Endothelial cell of umbilical vein (primary cell): ENCODE measurements at regions not wholly inside any gene's neighbourhood (a gene's known extent, or its start where the extent isn't known, plus 50 kb on each side); places are given as distances from the start of the nearest gene placed in this dataset.

Source experiments
- BruUV-seq: library from RNA; stranded (reverse); fragments of 400-500 nt; replicated peaks from 2 replicates; lab custom pipeline; 2021; lab: Mats Ljungman, UMichigan
- CTCF ChIA-PET: fragments of 300-600, 350-600 bp; sonication (Branson Sonifier 250); formaldehyde crosslinking; loops from one replicate; lab custom pipeline; 2021; ENCODE audit warnings: antibody characterized with exemption, inconsistent platforms; lab: Charles Lee
- POLR2A ChIA-PET: fragments of 300-600, 350-600 bp; sonication (Branson Sonifier 250); formaldehyde crosslinking; loops from one replicate; lab custom pipeline; 2021; ENCODE audit warnings: antibody characterized with exemption, inconsistent platforms; lab: Charles Lee
- DNase-seq: peaks from one replicate; pipeline ENCODE4 v3.0.0-alpha.2; 2011; ENCODE audit warnings: low read depth, low spot score
- FAIRE-seq: peaks from 2 replicates; lab custom pipeline; 2011; peaks lifted over from hg19 to GRCh38; lab: Jason Lieb, UNC
- H2AFZ ChIP-seq: 2 replicates; pipeline ENCODE4 v1.6.0; 2012; ENCODE audit warnings: low read depth, low read length, control low read depth, inconsistent platforms
- H3K27ac ChIP-seq: 2 replicates; pipeline ENCODE4 v1.5.1; 2011; ENCODE audit warnings: low read depth, mild to moderate bottlenecking, control low read depth, low read length, moderate library complexity; ENCODE audit not compliant: insufficient read depth
- H3K27me3 ChIP-seq, 2 experiments: 2 replicates each; pipeline versions ENCODE4 v1.6.0 to v1.6.1; 2011; ENCODE audit warnings: low read length in 2 of 2, mixed read lengths in 1 of 2; ENCODE audit not compliant: control insufficient read depth in 2 of 2, insufficient read depth in 2 of 2
- H3K36me3 ChIP-seq, 2 experiments: 2 replicates in 1 of 2; 3 replicates in 1 of 2; pipeline ENCODE4 v1.5.1; 2011; ENCODE audit warnings: low read length in 2 of 2, mild to moderate bottlenecking in 1 of 2, moderate library complexity in 1 of 2; ENCODE audit not compliant: control insufficient read depth in 2 of 2, insufficient read depth in 2 of 2; ENCODE audit errors: extremely low read depth in 1 of 2
- H3K4me1 ChIP-seq: 3 replicates; pipeline ENCODE4 v1.5.1; 2011; ENCODE audit warnings: mild to moderate bottlenecking, low read length; ENCODE audit not compliant: control insufficient read depth, insufficient read depth; ENCODE audit errors: extremely low read depth
- H3K4me2 ChIP-seq: 2 replicates; pipeline ENCODE4 v1.6.1; 2011; ENCODE audit warnings: low read length, control low read depth, mixed read lengths; ENCODE audit not compliant: insufficient read depth
- H3K4me3 ChIP-seq, 3 experiments: fragments of 200-600 bp in 1 of 3; sonication (generic), shearing (Covaris generic) in 1 of 3; replicated peaks in 1 of 3; 2 replicates each; pipeline ENCODE4 v1.5.1; 2011 to 2016; ENCODE audit warnings: control low read depth in 3 of 3, low read length in 3 of 3, mild to moderate bottlenecking in 2 of 3, inconsistent platforms in 1 of 3, low read depth in 1 of 3, moderate library complexity in 1 of 3; ENCODE audit not compliant: insufficient read depth in 1 of 3
- H3K79me2 ChIP-seq: 2 replicates; pipeline ENCODE4 v1.6.0; 2012; ENCODE audit warnings: low read length, inconsistent platforms; ENCODE audit not compliant: control insufficient read depth, insufficient read depth
- H3K9ac ChIP-seq: replicated peaks from 2 replicates; pipeline ENCODE3; 2011; ENCODE audit warnings: low read length, control low read depth; ENCODE audit not compliant: insufficient read depth; ENCODE audit errors: extremely low read depth
- H3K9me1 ChIP-seq: replicated peaks from 3 replicates; pipeline ENCODE4 v1.6.0; 2011; ENCODE audit warnings: mild to moderate bottlenecking, low read length; ENCODE audit not compliant: control insufficient read depth, insufficient read depth; ENCODE audit errors: extremely low read depth
- H3K9me3 ChIP-seq: replicated peaks from 2 replicates; pipeline ENCODE4 v1.5.1; 2012; ENCODE audit warnings: low read length, inconsistent platforms; ENCODE audit not compliant: control insufficient read depth, insufficient read depth
- H4K20me1 ChIP-seq: replicated peaks from 2 replicates; pipeline ENCODE3; 2011; ENCODE audit warnings: mild to moderate bottlenecking, low read length; ENCODE audit not compliant: control insufficient read depth, insufficient read depth; ENCODE audit errors: extremely low read depth
- EZH2 ChIP-seq: IDR thresholded peaks from 2 replicates; pipeline ENCODE4 v1.6.1; 2012; ENCODE audit warnings: borderline replicate concordance, low read depth, mild to moderate bottlenecking, moderate library complexity, low read length, inconsistent platforms; ENCODE audit not compliant: severe bottlenecking
- FOS ChIP-seq: IDR thresholded peaks from 2 replicates; pipeline ENCODE4 v1.6.1; 2011; ENCODE audit warnings: mild to moderate bottlenecking, low read length, moderate library complexity, borderline replicate concordance; ENCODE audit not compliant: insufficient read depth
- GATA2 ChIP-seq: IDR thresholded peaks from 2 replicates; pipeline ENCODE4 v1.7.0; 2011; ENCODE audit warnings: low read depth, mild to moderate bottlenecking, moderate library complexity, mixed read lengths, low read length; ENCODE audit not compliant: insufficient read length, insufficient read depth
- JUN ChIP-seq: IDR thresholded peaks from 2 replicates; pipeline ENCODE4 v1.6.1; 2011; ENCODE audit warnings: borderline replicate concordance, low read depth; ENCODE audit not compliant: insufficient read length, insufficient read depth
- MYC ChIP-seq: IDR thresholded peaks from one replicate; pipeline ENCODE4 v1.6.1; 2011; ENCODE audit warnings: mild to moderate bottlenecking, low read depth, low read length
- POLR2A ChIP-seq: IDR thresholded peaks from 2 replicates; pipeline ENCODE4 v1.6.1; 2012; ENCODE audit warnings: low read depth, mild to moderate bottlenecking, control low read depth, low read length
- POLR2AphosphoS5 ChIP-seq: IDR thresholded peaks from 2 replicates; pipeline ENCODE4 v1.6.1; 2012; ENCODE audit warnings: low read depth, mild to moderate bottlenecking, control low read depth, low read length, moderate library complexity; ENCODE audit not compliant: insufficient read depth
- dilution Hi-C: fragments of 300-500 bp; cut with MboI; formaldehyde crosslinking; loops from one replicate; pipeline ENCODE4 v1.15.0; 2019; ENCODE audit warnings: low sequenced_read_pairs; ENCODE audit not compliant: extremely low pct_ligation_motif_present
- intact Hi-C: fragments of 100-400 bp; cut with micrococcal nuclease; formaldehyde crosslinking; loops from one replicate; pipeline ENCODE4 v1.10.0; 2022
- TF ChIP-seq, protein P1 (sequence below), 2 donors: IDR thresholded peaks; 1 replicate in 1 of 2; 2 replicates in 1 of 2; pipeline ENCODE4 v1.5.1; 2011; ENCODE audit warnings: low read length in 2 of 2, mild to moderate bottlenecking in 2 of 2, moderate library complexity in 2 of 2, control low read depth in 1 of 2, inconsistent platforms in 1 of 2, low read depth in 1 of 2; ENCODE audit not compliant: insufficient read depth in 1 of 2; ENCODE audit errors: extremely low read depth in 1 of 2
- TF ChIP-seq, protein P2 (sequence below): IDR thresholded peaks from 2 replicates; pipeline ENCODE4 v1.6.1; 2011; ENCODE audit not compliant: insufficient read depth, insufficient read length

DNA sequence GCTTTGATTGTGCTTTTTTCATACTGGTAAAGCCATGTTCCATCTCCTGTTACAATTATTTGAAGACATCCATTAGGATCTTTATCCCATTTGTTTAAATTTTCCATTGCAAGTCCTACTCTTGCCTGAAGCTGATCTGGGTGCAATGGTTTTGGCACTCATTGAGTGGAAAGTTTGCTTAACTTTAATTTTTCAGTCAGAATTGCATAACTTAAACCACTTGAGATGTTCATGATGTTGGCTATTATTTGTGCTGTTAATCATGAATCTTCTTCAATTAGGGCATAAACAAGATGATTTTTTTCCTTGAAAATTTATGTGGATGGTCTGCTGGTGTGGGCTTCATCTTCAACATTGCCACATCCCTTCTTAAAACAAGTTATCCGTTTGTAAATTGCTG is 180.1 kb downstream of the ST6GAL2 start:
- Histone ChIP-seq H3K9ac (no peak overlapping the region), H3K27me3 (no peaks in the 10 kb centered on the region), H3K9me3 (peaks cover 8% of the 10 kb centered on the region), H4K20me1 (no peaks in the 10 kb centered on the region), H2AFZ (no peak overlapping the region), H3K4me1 (no peaks in the 10 kb centered on the region), H3K4me2 (no peak overlapping the region), H3K4me3 (no peak overlapping the region), H3K36me3 (no peaks in the 10 kb centered on the region), H3K27ac (no peak overlapping the region), H3K9me1 (no peaks in the 10 kb centered on the region), H3K79me2 (no peaks in the 10 kb centered on the region)
- intact Hi-C loops = no loop called here
- dilution Hi-C loops = no loop called here
- FAIRE-seq (no peak), DNase-seq (no peak)
- TF ChIP-seq, protein P1, sequence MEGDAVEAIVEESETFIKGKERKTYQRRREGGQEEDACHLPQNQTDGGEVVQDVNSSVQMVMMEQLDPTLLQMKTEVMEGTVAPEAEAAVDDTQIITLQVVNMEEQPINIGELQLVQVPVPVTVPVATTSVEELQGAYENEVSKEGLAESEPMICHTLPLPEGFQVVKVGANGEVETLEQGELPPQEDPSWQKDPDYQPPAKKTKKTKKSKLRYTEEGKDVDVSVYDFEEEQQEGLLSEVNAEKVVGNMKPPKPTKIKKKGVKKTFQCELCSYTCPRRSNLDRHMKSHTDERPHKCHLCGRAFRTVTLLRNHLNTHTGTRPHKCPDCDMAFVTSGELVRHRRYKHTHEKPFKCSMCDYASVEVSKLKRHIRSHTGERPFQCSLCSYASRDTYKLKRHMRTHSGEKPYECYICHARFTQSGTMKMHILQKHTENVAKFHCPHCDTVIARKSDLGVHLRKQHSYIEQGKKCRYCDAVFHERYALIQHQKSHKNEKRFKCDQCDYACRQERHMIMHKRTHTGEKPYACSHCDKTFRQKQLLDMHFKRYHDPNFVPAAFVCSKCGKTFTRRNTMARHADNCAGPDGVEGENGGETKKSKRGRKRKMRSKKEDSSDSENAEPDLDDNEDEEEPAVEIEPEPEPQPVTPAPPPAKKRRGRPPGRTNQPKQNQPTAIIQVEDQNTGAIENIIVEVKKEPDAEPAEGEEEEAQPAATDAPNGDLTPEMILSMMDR (IDR thresholded peaks at IDR 0.05; ENCODE audit: extremely low read depth in 1 of 2, insufficient read depth in 1 of 2, low read depth in 1 of 2, low read length in 2 of 2) = no peak
- TF ChIP-seq POLR2AphosphoS5 = no peak
- no peak for TF ChIP-seq JUN
- TF ChIP-seq POLR2A = no peak
- no peak for TF ChIP-seq FOS
- no peak for TF ChIP-seq EZH2
- TF ChIP-seq MYC = no peak
- TF ChIP-seq GATA2 = no peak
- TF ChIP-seq, protein P2, sequence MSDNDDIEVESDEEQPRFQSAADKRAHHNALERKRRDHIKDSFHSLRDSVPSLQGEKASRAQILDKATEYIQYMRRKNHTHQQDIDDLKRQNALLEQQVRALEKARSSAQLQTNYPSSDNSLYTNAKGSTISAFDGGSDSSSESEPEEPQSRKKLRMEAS = no peak
- ChIA-PET CTCF (no interaction called here), POLR2A (no interaction called here)
- no TSS peak for BruUV-seq
